ENCODE measurements at regions not wholly inside any gene's neighbourhood (a gene's known extent, or its start where the extent isn't known, plus 50 kb on each side); places are given as distances from the start of the nearest gene placed in this dataset.

DNA sequence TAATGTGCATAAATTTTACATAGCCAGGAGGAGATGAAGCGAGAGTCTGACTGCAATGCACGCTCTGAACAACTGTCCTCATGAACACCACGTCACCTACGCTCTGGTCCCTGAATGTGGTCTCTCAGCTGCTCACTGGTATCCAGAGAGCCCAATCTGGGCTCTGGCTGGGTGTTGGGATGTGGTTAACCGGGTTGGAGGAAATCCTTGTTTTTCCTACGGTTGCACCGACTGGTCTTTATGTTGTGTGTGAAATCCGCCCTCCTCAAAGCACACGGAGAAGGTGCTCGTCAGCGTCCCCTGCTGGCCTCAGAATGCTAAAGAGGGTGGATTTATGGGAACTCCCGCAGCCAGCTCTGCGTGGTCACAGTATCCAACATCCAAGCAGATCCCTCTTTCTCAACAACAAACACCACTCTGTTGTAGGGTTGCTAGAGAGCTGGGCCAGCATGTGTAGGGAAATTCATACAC lies 51.8 kb upstream of the FAM89A start:
- peak; percentile 68 to 81 for TF ChIP-seq RAD21 (IDR thresholded peaks at IDR 0.05)
- TF ChIP-seq MAX (IDR thresholded peaks at IDR 0.05) = no peak
